ENCODE measurements at regions not wholly inside any gene's neighbourhood (a gene's known extent, or its start where the extent isn't known, plus 50 kb on each side); places are given as distances from the start of the nearest gene placed in this dataset.

DNA sequence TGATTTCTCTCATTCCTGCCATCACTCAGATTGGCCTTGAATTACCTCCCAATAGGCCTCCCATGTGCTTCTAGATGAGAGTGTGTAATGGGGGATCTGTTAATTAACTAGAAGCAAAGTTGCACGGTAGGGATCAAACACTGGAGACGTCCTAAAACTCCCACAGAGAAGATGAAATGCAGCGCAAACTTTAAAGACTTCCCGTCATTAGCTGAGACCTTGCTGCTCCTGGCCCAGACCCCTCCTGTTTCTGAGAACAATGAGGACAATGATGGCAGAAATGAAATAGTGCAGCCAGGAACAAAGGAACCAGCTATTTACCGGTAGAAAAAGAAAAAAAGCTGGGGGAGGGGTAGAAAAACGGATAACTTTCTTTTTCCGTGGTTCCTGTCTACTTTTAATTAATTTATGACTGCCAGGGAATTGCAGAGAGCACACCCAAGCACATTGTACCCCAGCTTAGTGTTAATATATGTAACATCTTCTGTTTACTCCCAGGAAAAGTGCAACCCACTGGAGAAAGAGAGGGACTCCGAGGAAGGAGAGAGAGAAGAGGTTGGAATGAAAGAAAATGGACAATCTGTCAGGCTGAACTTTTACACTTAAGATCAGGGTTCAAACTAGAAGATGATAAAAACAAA is 280.7 kb upstream of the SOX5 start:
- DNase-seq: peak in 1 of 42 donors; percentile 40
- intact Hi-C loops (cut with DNase I): no loop called here

DNA sequence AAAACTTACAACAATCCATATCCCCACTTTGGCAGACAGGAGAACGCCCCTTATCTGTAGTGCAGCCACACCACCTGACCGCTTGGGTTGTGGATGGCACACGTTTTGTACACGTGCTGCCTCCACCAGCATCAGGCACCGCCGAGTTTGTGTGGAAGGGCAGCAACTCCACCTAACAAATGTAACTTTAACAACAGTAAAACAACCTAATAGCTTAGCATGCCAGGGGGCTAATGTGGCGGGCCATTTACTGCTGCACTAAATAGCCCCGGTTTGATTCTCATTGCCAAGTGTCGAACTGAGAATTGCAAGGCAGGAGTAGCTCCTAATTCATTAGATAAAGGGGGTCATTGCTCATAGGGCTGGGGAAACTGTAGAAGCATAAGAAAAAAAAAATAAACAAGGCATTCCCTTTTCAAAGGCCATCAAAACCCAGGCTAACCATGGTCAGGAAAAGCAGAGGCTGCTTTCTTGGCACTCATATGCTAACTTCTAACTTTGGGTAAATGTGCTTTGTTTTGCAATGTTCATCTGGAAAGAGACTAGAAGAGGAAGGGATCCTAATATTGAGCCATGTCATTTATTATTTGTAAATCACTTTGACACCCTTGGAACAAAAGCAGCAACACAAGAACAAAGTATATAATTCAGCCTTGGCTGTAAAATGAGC is 279.7 kb upstream of the SOX5 start:
- no peak for DNase-seq
- intact Hi-C loops (cut with DNase I): no loop called here

- intact Hi-C loops (cut with DNase I): no loop called here
- DNase-seq: no peak
These were observed 278.9 kb upstream of the SOX5 start for GRCh38 chr12:24228371-24228770.

DNA sequence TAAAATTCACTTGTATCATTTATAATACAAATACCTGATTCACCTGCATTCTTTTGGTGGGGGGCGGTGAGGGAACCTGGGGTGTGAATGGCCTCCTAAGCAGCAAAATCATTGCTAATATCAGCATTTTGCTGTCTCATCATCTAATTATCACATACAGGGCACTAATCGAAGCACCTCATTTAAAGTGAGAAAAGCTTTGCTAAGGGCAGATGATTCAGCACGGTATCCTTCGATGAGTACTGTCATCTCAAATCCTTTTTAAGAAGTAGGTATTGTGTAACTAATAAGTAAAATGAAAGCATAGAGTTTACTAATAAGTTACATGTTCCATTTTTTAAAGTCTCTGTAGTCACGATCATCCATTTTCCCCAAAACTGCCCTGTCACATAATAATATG is 278.1 kb upstream of the SOX5 start:
- intact Hi-C loops (cut with DNase I): no loop called here

DNA sequence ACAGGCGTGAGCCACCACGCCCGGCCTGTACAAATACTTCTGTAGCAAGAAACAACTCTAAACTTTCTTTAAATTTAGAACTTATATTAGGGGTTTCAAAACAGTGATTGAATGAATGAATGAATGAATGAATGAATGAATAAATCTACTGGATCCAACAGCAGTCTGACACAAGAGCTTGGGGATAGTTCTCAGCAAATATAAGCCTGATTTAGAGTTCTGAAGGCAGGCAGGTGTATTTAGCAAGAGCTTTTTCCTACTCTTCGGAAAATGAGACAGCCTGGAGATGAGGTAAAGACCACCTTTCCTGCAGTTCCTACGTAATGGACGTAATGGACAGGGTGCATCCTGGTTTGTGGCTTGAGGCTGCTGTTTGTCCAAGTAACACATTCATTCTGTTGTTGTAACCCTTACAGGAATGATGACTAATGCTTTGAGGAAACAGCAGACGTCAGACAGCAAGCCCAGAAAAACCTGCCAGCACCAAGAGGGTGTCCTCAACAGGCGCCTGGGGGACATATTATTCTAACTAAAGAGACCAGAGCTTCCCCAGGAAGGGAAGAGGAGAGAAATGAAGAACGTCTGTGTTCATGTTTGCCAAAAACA is 277.4 kb upstream of the SOX5 start:
- intact Hi-C loops (cut with DNase I): no loop called here
- peak in 5 of 42 donors; percentile 8 to 67 (median 23) for DNase-seq

More for the DNA sequence above, 278.1 kb upstream of the SOX5 start:
- no peak for DNase-seq

GRCh38 chr12:24224401-24224800 is 274.9 kb upstream of the SOX5 start:
- intact Hi-C loops (cut with DNase I): no loop called here
- no peak for DNase-seq

DNA sequence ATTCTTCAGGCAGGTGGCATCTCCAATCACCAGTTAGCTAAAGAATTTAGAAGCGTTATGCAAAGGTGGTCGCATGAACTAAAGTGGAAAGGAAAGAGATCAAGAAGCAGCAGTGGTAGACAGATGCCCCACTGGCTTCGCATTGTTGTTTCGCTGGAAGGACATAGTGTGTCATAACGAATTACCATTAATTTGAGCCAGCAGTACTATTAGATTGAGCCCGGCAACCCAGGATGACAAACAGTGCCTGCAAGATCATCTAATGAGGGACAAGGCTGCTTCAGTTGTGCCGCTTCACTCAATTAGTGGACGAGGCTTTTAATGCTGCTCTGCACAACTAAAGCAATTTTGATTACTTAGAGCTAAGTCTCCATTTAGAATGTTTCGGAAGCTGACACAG is 274.5 kb upstream of the SOX5 start:
- intact Hi-C loops (cut with DNase I): no loop called here
- DNase-seq: peak in 1 of 42 donors; percentile 40

GRCh38 chr12:24222968-24223367 is 273.5 kb upstream of the SOX5 start:
- DNase-seq: no peak
- intact Hi-C loops (cut with DNase I): no loop called here

DNA sequence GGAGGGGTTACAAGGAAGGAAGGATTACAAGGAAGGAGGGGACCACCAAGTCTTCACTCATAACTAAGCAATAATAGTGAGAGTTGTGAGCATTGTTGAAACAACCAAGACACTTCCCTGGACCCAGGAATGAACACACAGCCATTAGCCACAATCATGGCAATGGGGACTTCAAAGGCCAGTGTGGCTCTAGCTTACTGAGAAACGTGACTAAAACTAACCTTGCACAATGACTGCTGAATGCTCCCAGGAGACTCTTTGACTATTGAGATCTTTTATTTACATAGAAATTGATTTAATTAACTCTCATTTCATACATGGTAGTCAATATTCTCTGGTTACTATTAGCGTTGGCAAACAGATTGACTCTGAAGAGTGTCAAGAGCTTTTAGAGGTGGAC is 263.0 kb upstream of the SOX5 start:
- DNase-seq: no peak
- intact Hi-C loops (cut with DNase I): no loop called here

DNA sequence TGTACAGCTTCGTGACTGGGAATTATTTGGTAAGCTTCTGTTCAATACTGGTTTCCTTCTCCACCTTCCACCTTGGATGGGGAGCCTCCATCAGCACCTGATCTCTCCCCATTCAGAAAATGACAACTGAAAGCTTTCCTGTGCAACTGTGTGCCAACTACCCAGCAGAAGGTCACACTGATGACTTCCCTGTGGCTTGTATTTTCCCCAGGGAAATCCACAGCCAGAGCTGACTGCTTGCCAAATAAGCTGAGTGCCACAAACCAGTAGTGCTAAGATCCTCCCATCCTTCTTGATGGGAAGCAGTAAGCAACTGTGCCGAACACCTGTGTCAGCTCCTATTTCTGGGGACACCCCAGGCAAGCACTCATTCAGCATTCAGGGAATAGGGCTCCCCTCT is 257.2 kb upstream of the SOX5 start:
- intact Hi-C loops (cut with DNase I): no loop called here

GRCh38 chr12:24201258-24201970 is 251.9 kb upstream of the SOX5 start:
- DNase-seq: no peak
- intact Hi-C loops (cut with DNase I): no loop called here

More for the DNA sequence above, 257.2 kb upstream of the SOX5 start:
- DNase-seq: no peak

DNA sequence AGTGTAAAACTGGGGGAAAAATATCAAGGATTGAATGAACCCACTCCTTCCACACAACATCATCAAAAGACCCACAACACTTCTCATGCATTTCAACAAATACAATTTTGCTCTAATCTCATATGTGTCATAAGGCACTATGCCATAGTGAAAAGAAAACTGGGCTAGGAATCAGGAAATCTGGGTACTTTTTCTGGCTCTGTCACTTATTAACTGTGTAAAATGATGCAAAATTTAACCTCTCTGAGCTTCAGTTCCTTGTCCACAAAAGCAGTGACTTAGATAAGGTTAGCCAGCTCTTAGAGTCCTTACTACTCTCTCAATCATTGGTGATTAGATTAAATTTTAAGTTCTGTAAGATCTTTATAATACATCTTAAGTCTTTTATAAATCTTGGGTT is 250.5 kb upstream of the SOX5 start:
- DNase-seq: no peak
- intact Hi-C loops (cut with DNase I): no loop called here

DNA sequence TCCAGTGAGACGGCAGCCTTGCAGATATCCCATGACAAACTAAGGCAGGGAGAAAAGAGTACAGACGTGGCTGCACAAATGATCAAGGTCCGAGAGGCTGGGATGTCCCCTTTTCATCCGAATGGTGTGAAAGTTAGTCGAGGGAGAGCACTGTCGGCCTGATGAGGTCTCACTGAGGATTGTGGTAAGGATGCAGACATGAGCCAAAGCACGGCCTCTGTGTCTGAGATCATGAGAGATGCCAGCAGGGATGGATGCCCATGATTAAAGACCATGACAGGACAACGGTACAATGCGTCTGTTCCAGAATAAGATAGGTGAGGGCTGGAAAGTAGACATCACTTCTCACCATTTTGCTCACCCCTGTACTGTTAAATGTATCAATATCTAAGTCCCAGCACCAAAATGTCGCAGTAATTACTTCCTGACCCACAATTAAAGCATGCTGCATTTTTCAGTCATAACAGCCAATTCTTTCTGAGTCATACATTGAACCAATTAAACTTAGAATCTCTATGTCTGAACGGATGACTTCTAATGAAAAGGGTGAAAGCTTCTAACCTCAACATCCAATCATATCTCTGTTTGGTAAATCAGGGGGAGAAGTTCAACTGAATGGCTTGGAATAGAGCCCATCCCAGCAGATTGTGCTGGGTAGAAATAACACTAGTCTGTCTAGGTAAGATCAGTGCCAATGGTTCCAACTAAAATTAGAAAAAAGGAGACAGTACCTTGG is 249.6 kb upstream of the SOX5 start:
- DNase-seq: no peak
- intact Hi-C loops (cut with DNase I): no loop called here

GRCh38 chr12:24198070-24198469 is 248.6 kb upstream of the SOX5 start:
- intact Hi-C loops (cut with DNase I): no loop called here
- no peak for DNase-seq

DNA sequence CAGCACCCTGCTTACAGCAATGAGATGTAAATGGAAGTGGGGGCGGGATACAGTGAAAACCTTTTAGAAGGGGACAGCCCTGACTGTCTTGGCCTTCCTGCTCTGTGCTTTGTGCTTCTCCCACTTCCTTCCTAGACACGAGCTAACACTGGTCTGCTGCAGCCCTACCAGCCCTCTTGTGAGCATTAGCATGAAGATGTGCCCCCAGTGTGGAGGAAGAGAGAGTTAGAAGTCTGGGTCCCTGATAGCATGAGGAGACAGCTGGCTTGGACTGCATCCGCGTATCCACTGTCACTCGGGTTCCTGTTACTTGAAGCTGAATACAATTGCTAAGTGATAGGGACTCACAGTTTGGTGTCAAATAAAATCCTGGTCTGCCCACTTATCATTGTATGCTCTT is 248.1 kb upstream of the SOX5 start:
- intact Hi-C loops (cut with DNase I): no loop called here
- DNase-seq: no peak

DNA sequence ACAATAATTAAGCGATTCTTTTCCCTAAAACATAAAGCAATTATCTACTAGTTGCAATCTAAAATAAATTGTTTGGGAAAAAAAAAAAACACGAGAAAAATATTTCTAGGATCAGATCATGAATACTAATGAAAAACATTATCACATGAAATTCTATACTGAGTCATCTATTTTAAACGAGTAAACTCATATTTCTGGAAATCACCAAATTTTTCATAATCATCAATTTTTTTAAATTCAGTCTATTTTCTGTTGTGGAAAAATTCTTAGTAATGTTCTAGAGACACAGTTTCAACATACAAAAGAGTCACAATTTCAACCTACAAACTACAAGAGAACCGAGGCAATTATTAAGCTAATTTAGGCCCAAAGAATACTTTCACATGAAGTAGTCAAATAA is 245.6 kb upstream of the SOX5 start:
- intact Hi-C loops (cut with DNase I): no loop called here
- DNase-seq: no peak

GRCh38 chr12:24191117-24191516 is 241.6 kb upstream of the SOX5 start:
- no peak for DNase-seq
- intact Hi-C loops (cut with DNase I): no loop called here

DNA sequence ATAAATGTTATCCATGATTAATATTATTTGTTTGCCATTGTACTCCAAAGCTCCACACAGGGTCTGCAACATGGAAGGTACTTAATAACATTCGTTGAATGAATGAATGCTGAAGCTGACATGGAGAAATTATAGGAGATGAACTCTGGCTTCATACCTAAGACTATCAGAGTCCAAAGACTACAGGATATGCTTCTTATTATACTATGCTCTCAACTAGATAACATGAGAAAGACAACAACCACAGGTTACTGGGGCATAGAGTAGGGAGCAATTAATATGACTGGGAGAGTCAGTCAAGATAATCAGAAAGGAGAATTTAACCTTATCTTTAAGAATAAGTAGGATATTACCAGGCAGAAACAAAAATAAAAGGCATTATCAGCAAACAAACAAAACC is 236.3 kb upstream of the SOX5 start:
- no peak for DNase-seq
- intact Hi-C loops (cut with DNase I): no loop called here

DNA sequence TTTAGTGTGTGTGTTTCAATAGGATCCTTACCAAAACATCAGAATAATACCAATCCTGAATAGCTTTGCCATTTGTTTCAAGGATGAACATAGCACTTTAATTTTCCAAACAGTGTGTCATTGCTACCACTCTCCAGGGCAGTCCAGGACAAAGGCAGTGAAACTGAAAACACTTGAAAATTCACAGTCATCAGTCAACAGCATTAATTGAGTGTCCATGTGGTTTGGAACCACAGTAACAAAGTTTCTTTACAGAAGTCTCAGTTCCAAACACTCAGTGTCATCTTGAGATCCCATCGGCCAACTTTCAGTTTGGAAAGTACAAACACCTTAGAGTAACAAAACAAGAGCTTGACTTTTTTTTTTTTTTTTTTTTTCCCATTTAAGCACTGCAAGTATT is 228.4 kb upstream of the SOX5 start:
- intact Hi-C loops (cut with DNase I): no loop called here
- DNase-seq: peak in 1 of 42 donors; percentile 39

DNA sequence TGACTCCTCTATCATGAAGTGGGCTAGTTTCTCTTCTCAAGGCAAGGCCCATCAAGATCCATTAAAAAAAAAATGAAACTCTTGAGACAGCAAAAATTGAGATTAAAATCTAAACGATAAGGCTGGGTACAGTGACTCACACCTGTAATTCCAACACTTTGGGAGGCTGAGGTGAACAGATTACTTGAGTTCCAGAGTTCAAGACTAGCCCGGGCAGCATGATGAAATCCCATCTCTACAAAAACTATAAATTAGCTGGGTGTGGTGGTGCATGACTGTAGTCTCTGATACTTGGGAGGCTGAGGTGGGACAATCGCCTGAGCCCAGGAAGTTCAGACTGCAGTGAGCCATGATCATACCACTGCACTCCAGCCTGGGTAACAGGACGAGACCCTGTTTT is 226.5 kb upstream of the SOX5 start:
- intact Hi-C loops (cut with DNase I): no loop called here
- DNase-seq: no peak
